ENCODE measurements at regions not wholly inside any gene's neighbourhood (a gene's known extent, or its start where the extent isn't known, plus 50 kb on each side); places are given as distances from the start of the nearest gene placed in this dataset.
"Not testable (repeated sequence)": the region's sequence is repeated elsewhere in the genome, so short reads cannot be mapped to it uniquely, and the experiment has no call there.

DNA sequence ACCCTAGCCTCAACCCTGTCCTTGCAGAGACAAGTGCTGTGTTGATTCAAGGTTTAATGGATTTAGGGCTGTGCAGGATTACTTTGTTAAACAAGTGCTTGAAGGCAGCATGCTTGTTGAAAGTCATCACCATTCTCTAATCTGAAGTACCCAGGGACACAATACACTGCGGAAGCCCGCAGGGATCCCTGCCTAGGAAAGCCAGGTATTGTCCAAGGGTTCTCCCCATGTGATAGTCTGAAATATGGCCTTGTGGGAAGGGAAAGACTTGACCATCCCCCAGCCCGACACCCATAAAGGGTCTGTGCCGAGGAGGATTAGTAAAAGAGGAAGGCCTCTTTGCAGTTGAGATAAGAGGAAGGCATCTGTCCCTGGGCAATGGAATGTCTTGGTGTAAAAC is 118.9 kb downstream of the ZNF486 start:
- not testable (repeated sequence) for TF ChIP-seq EZH2 (IDR thresholded peaks at IDR 0.05; ENCODE audit: borderline replicate concordance, low read length)
- TF ChIP-seq, protein P1, sequence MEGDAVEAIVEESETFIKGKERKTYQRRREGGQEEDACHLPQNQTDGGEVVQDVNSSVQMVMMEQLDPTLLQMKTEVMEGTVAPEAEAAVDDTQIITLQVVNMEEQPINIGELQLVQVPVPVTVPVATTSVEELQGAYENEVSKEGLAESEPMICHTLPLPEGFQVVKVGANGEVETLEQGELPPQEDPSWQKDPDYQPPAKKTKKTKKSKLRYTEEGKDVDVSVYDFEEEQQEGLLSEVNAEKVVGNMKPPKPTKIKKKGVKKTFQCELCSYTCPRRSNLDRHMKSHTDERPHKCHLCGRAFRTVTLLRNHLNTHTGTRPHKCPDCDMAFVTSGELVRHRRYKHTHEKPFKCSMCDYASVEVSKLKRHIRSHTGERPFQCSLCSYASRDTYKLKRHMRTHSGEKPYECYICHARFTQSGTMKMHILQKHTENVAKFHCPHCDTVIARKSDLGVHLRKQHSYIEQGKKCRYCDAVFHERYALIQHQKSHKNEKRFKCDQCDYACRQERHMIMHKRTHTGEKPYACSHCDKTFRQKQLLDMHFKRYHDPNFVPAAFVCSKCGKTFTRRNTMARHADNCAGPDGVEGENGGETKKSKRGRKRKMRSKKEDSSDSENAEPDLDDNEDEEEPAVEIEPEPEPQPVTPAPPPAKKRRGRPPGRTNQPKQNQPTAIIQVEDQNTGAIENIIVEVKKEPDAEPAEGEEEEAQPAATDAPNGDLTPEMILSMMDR (IDR thresholded peaks at IDR 0.05; ENCODE audit: low read length) = not testable (repeated sequence)
